Tibial artery (tissue), 4 donors: ENCODE measurements at regions not wholly inside any gene's neighbourhood (a gene's known extent, or its start where the extent isn't known, plus 50 kb on each side); places are given as distances from the start of the nearest gene placed in this dataset.

Source experiments
- DNase-seq, 2 donors: peaks; one replicate each; pipeline ENCODE4 v3.0.0-alpha.2; 2019
- H3K27ac ChIP-seq, 2 donors: fragments of 200-600 bp; sonication (generic) in 1 of 2; 1 replicate in 1 of 2; 2 replicates in 1 of 2; pipeline ENCODE4 v1.5.1; 2018 to 2019; ENCODE audit warnings: mild to moderate bottlenecking in 1 of 2
- H3K27me3 ChIP-seq, 2 donors: fragments of 200-600 bp; sonication (generic) in 1 of 2; one replicate each; pipeline versions ENCODE4 v1.5.1 to v1.6.0; 2016 to 2019
- H3K36me3 ChIP-seq, 3 donors: fragments of 200-600 bp; sonication (generic) in 2 of 3; one replicate each; pipeline ENCODE4 v1.5.1; 2016 to 2019; ENCODE audit warnings: mild to moderate bottlenecking in 2 of 3
- H3K4me1 ChIP-seq, 4 donors: fragments of 200-600 bp; sonication (generic) in 2 of 4; 1 replicate in 3 of 4; 2 replicates in 1 of 4; pipeline ENCODE4 v1.5.1; 2016 to 2019
- H3K4me3 ChIP-seq, 2 donors: fragments of 200-600 bp; sonication (generic) in 1 of 2; 1 replicate in 1 of 2; 2 replicates in 1 of 2; pipeline ENCODE4 v1.5.1; 2018 to 2019; ENCODE audit warnings: mild to moderate bottlenecking in 2 of 2
- H3K9me3 ChIP-seq, 3 donors: fragments of 200-600 bp; sonication (generic) in 1 of 3; one replicate each; pipeline ENCODE4 v1.5.1; 2016 to 2019
- CTCF ChIP-seq, 2 experiments: fragments of 200-600 bp in 1 of 2; fragments of 450-650 bp in 1 of 2; IDR thresholded peaks; one replicate each; pipeline ENCODE4 v1.5.1; 2017 to 2019; ENCODE audit warnings: antibody characterized with exemption in 2 of 2, mild to moderate bottlenecking in 1 of 2, moderate library complexity in 1 of 2
- intact Hi-C: fragments of 100-400 bp; cut with DNase I; formaldehyde crosslinking; loops from one replicate; pipeline ENCODE4 v1.15.0; 2023; ENCODE audit warnings: low total_unique reads

- Histone ChIP-seq H3K27ac (no peak overlapping the region), H3K36me3 (no peaks in the 10 kb centered on the region), H3K4me1 (peaks cover 0 to 32% (median 21%) of the 10 kb centered on the region in 4 donors), H3K27me3 (no peaks in the 10 kb centered on the region), H3K4me3 (no peak overlapping the region), H3K9me3 (no peaks in the 10 kb centered on the region)
- DNase-seq, result no peak
- no peak for TF ChIP-seq CTCF (IDR thresholded peaks at IDR 0.05)
- intact Hi-C loops, result no loop called here
Measured at GRCh38 chr2:237219826-237220225, 134.1 kb downstream of the COPS8 start.

- no peaks in the 10 kb centered on the region for H3K36me3 ChIP-seq
- no peaks in the 10 kb centered on the region for H3K27me3 ChIP-seq
- no peaks in the 10 kb centered on the region for H3K9me3 ChIP-seq
- intact Hi-C loops, result no loop called here
- peaks cover 0 to 32% (median 21%) of the 10 kb centered on the region in 4 donors for H3K4me1 ChIP-seq
- DNase-seq, result no peak
- H3K27ac ChIP-seq, result peak overlapping the region; percentile 20 to 42
- H3K4me3 ChIP-seq, result no peak overlapping the region
- TF ChIP-seq CTCF (IDR thresholded peaks at IDR 0.05), result no peak
Measured at GRCh38 chr2:237221443-237221842, 135.8 kb downstream of the COPS8 start.

- no peaks in the 10 kb centered on the region for H3K9me3 ChIP-seq
- H3K27ac ChIP-seq, result peak overlapping the region; percentile 20 to 42
- intact Hi-C loops, result loop anchor here (2.0 kb wide), 1 partner anchor 69 kb away; no protein-coding TSS in a partner anchor
- DNase-seq, result no peak
- H3K36me3 ChIP-seq, result no peaks in the 10 kb centered on the region
- no peaks in the 10 kb centered on the region for H3K27me3 ChIP-seq
- no peak for TF ChIP-seq CTCF (IDR thresholded peaks at IDR 0.05)
- H3K4me3 ChIP-seq, result no peak overlapping the region
- H3K4me1 ChIP-seq, result peaks cover 0 to 32% (median 21%) of the 10 kb centered on the region in 4 donors
Measured at GRCh38 chr2:237222178-237222577, 136.5 kb downstream of the COPS8 start.

- Histone ChIP-seq H3K9me3 (no peaks in the 10 kb centered on the region), H3K36me3 (no peaks in the 10 kb centered on the region), H3K27ac (peak overlapping the region; percentile 20 to 42), H3K27me3 (no peaks in the 10 kb centered on the region), H3K4me3 (no peak overlapping the region), H3K4me1 (peaks cover 0 to 32% (median 21%) of the 10 kb centered on the region in 4 donors)
- no peak for TF ChIP-seq CTCF (IDR thresholded peaks at IDR 0.05)
- intact Hi-C loops, result loop anchor here (2.0 kb wide), 1 partner anchor 68 kb away; no protein-coding TSS in a partner anchor
- no peak for DNase-seq
Measured at GRCh38 chr2:237222601-237223041, 136.9 kb downstream of the COPS8 start.

GRCh38 chr2:237223201-237223861 lies 137.6 kb downstream of the COPS8 start:
- Histone ChIP-seq H3K4me3 (no peak overlapping the region), H3K36me3 (no peaks in the 10 kb centered on the region), H3K27ac (peak overlapping the region; percentile 28 to 59)

More at GRCh38 chr2:237223201-237223861, 137.6 kb downstream of the COPS8 start:
- no peaks in the 10 kb centered on the region for H3K27me3 ChIP-seq
- peak; percentile 85 to 94 for DNase-seq
- TF ChIP-seq CTCF (IDR thresholded peaks at IDR 0.05), result no peak
- intact Hi-C loops, result loop anchor here (2.0 kb wide), 1 partner anchor 67 kb away; no protein-coding TSS in a partner anchor
- H3K4me1 ChIP-seq, result peaks cover 0 to 32% (median 21%) of the 10 kb centered on the region in 4 donors
- no peaks in the 10 kb centered on the region for H3K9me3 ChIP-seq
